Transverse colon (tissue), 4 donors: ENCODE measurements at regions not wholly inside any gene's neighbourhood (a gene's known extent, or its start where the extent isn't known, plus 50 kb on each side); places are given as distances from the start of the nearest gene placed in this dataset.

Experiments
- DNase-seq: peaks from one replicate; pipeline ENCODE4 v3.0.0-alpha.2; 2019
- H3K27ac ChIP-seq, 4 donors: fragments of 200-600 bp; sonication (generic); 2 replicates each; pipeline ENCODE4 v1.5.1; 2016 to 2018; ENCODE audit warnings: inconsistent platforms in 4 of 4
- H3K27me3 ChIP-seq: fragments of 200-600 bp; sonication (generic); 2 replicates; pipeline ENCODE4 v1.5.1; 2017; ENCODE audit warnings: inconsistent platforms
- H3K36me3 ChIP-seq, 4 donors: fragments of 200-600 bp; sonication (generic); 2 replicates each; pipeline ENCODE4 v1.5.1; 2017 to 2019; ENCODE audit warnings: inconsistent platforms in 4 of 4
- H3K4me1 ChIP-seq, 4 donors: fragments of 200-600 bp; sonication (generic); 2 replicates each; pipeline ENCODE4 v1.5.1; 2017 to 2020; ENCODE audit warnings: inconsistent platforms in 4 of 4
- H3K4me3 ChIP-seq, 4 donors: fragments of 200-600 bp; sonication (generic); 1 replicate in 1 of 4; 2 replicates in 3 of 4; pipeline versions ENCODE4 v1.5.1 to v1.6.1; 2017 to 2019; ENCODE audit warnings: inconsistent platforms in 4 of 4
- H3K9me3 ChIP-seq, 2 donors: fragments of 200-600 bp; sonication (generic); 2 replicates each; pipeline ENCODE4 v1.5.1; 2017 to 2019; ENCODE audit warnings: inconsistent platforms in 2 of 2
- EP300 ChIP-seq: sonication (generic); formaldehyde crosslinking; IDR thresholded peaks from one replicate; pipeline ENCODE4 v1.6.1; 2017; ENCODE audit warnings: antibody characterized with exemption, low read depth
- POLR2A ChIP-seq: fragments of 450-650 bp; IDR thresholded peaks from one replicate; pipeline ENCODE4 v1.6.1; 2016; ENCODE audit warnings: antibody characterized with exemption, mild to moderate bottlenecking, moderate library complexity
- POLR2AphosphoS5 ChIP-seq, 3 donors: sonication (generic); formaldehyde crosslinking; IDR thresholded peaks; one replicate each; pipeline ENCODE4 v1.6.1; 2016; ENCODE audit warnings: antibody characterized with exemption in 3 of 3
- WGBS, 2 donors: methylation state at CpG; one replicate each; pipeline ENCODE4 v1.1.5; 2018; ENCODE audit warnings: low coverage in 1 of 2; 5-methylcytosine and 5-hydroxymethylcytosine counted together
- in situ Hi-C, 4 donors: fragments of 200-750 bp; cut with MboI; loops; one replicate each; pipeline versions ENCODE4 v1.15.0 to v1.15.1; 2017; ENCODE audit warnings: low sequenced_read_pairs in 3 of 4, low pct_ligation_motif_present in 1 of 4, low pct_unique_long_range_greater_than_20kb in 1 of 4
- intact Hi-C: fragments of 100-400 bp; cut with DNase I; formaldehyde crosslinking; loops from one replicate; pipeline ENCODE4 v1.15.1; 2023; ENCODE audit warnings: low total_unique reads
- TF ChIP-seq, protein P1 (sequence below), 5 experiments: fragments of 200-600 bp in 3 of 5; fragments of 450-650 bp in 2 of 5; sonication (generic) in 3 of 5; IDR thresholded peaks; 1 replicate in 2 of 5; 2 replicates in 3 of 5; pipeline ENCODE4 v1.5.1; 2016 to 2017; ENCODE audit warnings: antibody characterized with exemption in 5 of 5, inconsistent platforms in 3 of 5, mild to moderate bottlenecking in 2 of 5, moderate library complexity in 1 of 5

DNA sequence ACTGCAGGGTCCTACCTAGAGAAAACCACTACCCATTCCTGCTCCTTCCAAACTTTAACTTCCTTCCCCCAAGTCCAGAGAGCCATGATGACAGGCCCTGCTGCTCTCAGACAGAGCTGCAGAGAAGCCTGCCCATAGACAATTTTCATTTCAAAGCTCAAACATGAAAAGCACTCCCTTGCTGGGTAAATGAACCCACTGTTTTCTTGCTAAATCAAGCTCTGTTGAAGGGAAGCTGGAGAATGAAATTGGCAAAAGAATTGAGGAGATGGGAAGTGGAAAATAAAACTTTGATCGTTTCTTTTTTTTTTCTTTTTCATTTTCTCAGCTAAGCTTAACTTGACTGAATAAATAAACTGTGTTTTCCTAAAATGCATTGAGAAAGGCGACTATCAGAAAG, 331.1 kb upstream of the CPEB2 start:
- TF ChIP-seq, protein P1, sequence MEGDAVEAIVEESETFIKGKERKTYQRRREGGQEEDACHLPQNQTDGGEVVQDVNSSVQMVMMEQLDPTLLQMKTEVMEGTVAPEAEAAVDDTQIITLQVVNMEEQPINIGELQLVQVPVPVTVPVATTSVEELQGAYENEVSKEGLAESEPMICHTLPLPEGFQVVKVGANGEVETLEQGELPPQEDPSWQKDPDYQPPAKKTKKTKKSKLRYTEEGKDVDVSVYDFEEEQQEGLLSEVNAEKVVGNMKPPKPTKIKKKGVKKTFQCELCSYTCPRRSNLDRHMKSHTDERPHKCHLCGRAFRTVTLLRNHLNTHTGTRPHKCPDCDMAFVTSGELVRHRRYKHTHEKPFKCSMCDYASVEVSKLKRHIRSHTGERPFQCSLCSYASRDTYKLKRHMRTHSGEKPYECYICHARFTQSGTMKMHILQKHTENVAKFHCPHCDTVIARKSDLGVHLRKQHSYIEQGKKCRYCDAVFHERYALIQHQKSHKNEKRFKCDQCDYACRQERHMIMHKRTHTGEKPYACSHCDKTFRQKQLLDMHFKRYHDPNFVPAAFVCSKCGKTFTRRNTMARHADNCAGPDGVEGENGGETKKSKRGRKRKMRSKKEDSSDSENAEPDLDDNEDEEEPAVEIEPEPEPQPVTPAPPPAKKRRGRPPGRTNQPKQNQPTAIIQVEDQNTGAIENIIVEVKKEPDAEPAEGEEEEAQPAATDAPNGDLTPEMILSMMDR (IDR thresholded peaks at IDR 0.05), result no peak
- TF ChIP-seq EP300 (no peak), POLR2A (no peak), POLR2AphosphoS5 (IDR thresholded peaks at IDR 0.05) (no peak)
- no peaks in the 10 kb centered on the region for H3K4me1 ChIP-seq
- no peaks in the 10 kb centered on the region for H3K27me3 ChIP-seq
- H3K27ac ChIP-seq, result no peak overlapping the region
- in situ Hi-C loops (no loop called here), intact Hi-C loops (no loop called here)
- H3K4me3 ChIP-seq, result no peak overlapping the region
- 35 to 46% methylated on average over 2 of the region's 2 CpGs for WGBS, 2 donors
- DNase-seq, result no peak
- H3K36me3 ChIP-seq, result no peaks in the 10 kb centered on the region
- H3K9me3 ChIP-seq, result no peaks in the 10 kb centered on the region

DNA sequence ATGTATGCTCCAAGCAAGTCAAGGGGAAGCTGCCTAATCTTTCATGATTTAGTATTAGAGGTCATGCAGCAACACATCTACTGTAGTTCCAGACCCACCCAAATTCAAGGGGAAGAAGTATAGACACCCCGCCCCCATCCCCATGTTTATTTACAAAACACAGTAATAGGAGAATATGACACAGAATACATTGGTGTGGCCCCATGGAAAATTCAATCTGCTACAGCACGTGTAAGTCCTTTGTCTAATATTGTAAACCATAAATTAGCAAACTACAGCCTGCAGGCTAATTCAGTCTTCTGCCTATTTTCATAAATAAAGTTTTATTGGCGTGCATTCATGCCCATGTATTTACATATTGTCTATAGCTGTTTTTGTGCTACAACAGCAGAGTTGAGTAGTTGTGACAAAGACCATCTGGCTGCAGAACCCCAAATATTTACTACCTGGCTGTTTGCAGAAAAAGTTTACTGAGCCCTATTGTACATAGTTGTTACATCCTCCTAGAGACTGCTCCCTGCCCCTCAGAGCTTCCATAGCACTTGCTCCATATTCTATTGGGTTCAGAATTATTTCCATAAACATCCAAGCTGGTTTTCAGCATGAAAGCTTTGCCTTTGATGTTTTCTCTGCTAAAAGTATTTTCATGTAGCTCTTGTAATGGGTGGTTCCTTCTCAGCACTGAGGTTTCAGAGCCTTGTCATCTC, 326.8 kb upstream of the CPEB2 start:
- Histone ChIP-seq H3K36me3 (no peaks in the 10 kb centered on the region), H3K9me3 (no peaks in the 10 kb centered on the region), H3K27me3 (no peaks in the 10 kb centered on the region), H3K27ac (no peak overlapping the region), H3K4me1 (no peaks in the 10 kb centered on the region), H3K4me3 (no peak overlapping the region)
- TF ChIP-seq POLR2AphosphoS5 (IDR thresholded peaks at IDR 0.05) (no peak), EP300 (no peak), POLR2A (no peak)
- TF ChIP-seq, protein P1 (IDR thresholded peaks at IDR 0.05), result no peak
- WGBS, 2 donors, result 57 to 71% methylated on average over 3 of the region's 3 CpGs
- no peak for DNase-seq
- intact Hi-C loops, result no loop called here
- in situ Hi-C loops, result no loop called here

DNA sequence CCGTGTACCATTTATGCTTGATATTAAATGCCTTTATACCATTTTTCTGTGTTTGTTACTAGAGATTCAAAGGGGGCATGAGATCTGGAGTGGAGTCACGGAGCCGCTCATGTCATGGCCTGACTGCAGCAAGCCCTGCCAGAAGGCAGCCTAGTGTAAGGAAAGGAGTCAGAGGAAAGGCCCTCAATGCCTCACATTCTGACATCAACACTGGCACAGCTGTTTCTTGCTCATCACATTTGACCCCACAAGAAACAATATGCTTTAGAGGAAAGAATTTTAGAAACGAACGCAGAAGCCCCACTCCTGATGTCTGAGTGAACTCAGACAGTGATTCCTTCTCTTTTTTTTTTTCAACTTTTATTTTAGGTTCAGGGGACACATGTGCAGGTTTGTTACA, 322.4 kb upstream of the CPEB2 start:
- TF ChIP-seq, protein P1 (IDR thresholded peaks at IDR 0.05), result no peak
- no peak for TF ChIP-seq POLR2AphosphoS5 (IDR thresholded peaks at IDR 0.05)
- TF ChIP-seq POLR2A, result no peak
- no peak for TF ChIP-seq EP300
- in situ Hi-C loops, result no loop called here
- no peaks in the 10 kb centered on the region for H3K4me1 ChIP-seq
- H3K9me3 ChIP-seq, result no peaks in the 10 kb centered on the region
- 82 to 84% methylated on average over 5 of the region's 5 CpGs for WGBS, 2 donors
- H3K36me3 ChIP-seq, result no peaks in the 10 kb centered on the region
- no peaks in the 10 kb centered on the region for H3K27me3 ChIP-seq
- H3K27ac ChIP-seq, result no peak overlapping the region
- no peak for DNase-seq
- intact Hi-C loops, result no loop called here
- H3K4me3 ChIP-seq, result no peak overlapping the region

DNA sequence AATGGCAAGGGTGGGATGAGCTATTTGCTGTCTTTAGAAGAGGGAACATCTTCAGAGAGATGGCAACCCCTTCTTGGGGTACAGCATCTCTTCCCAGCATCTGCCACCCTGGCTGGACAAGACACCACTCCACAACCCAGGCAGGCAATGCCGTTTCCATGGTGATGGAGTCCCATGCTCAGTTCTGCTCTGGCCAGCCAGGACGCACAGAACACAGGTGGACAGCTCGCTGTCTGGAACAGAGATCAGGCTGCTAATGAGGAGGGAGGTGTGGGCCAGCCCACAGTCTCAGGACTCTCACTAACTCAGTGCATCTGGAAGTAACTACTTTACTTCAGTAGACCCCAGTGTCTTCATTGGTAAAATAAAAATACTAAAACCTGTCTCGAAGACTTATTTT, 321.0 kb upstream of the CPEB2 start:
- Histone ChIP-seq H3K27me3 (no peaks in the 10 kb centered on the region), H3K36me3 (no peaks in the 10 kb centered on the region), H3K27ac (no peak overlapping the region), H3K4me3 (no peak overlapping the region), H3K9me3 (no peaks in the 10 kb centered on the region), H3K4me1 (no peaks in the 10 kb centered on the region)
- no peak for DNase-seq
- intact Hi-C loops, result no loop called here
- in situ Hi-C loops, result no loop called here
- TF ChIP-seq POLR2AphosphoS5 (IDR thresholded peaks at IDR 0.05) (no peak), EP300 (no peak)
- TF ChIP-seq, protein P1 (IDR thresholded peaks at IDR 0.05), result no peak
- whole genome bisulfite sequencing, 2 donors, result 55 to 71% methylated on average over 1 to 4 of the region's 4 CpGs
